Activated CD4-positive, alpha-beta T cell treated with anti-CD3 and anti-CD28 coated beads for 4 hours (primary cell): ENCODE measurements at regions not wholly inside any gene's neighbourhood (a gene's known extent, or its start where the extent isn't known, plus 50 kb on each side); places are given as distances from the start of the nearest gene placed in this dataset.
"Not testable (repeated sequence)": the region's sequence is repeated elsewhere in the genome, so short reads cannot be mapped to it uniquely, and the experiment has no call there.

Experiments used
- DNase-seq, 2 donors: peaks; one replicate each; pipeline ENCODE4 v3.0.0-alpha.2; 2020

GRCh38 chr17:16842346-16842745 lies 129.6 kb downstream of the TNFRSF13B start:
- DNase-seq, result not testable (repeated sequence)

- DNase-seq, result not testable (repeated sequence)
These were observed 130.0 kb downstream of the TNFRSF13B start for GRCh38 chr17:16841896-16842295.

GRCh38 chr17:16840219-16840618 lies 131.7 kb downstream of the TNFRSF13B start:
- DNase-seq, result not testable (repeated sequence)

GRCh38 chr17:16839242-16840175 lies 132.4 kb downstream of the TNFRSF13B start:
- DNase-seq, result not testable (repeated sequence)

- not testable (repeated sequence) for DNase-seq
These were observed 133.1 kb downstream of the TNFRSF13B start for GRCh38 chr17:16838795-16839194.

GRCh38 chr17:16838287-16838686 lies 133.6 kb downstream of the TNFRSF13B start:
- DNase-seq, result not testable (repeated sequence)

- DNase-seq, result not testable (repeated sequence)
These were observed 134.3 kb downstream of the TNFRSF13B start for GRCh38 chr17:16837468-16838266.

- not testable (repeated sequence) for DNase-seq
These were observed 135.5 kb downstream of the TNFRSF13B start for GRCh38 chr17:16836315-16836915.

- DNase-seq, result not testable (repeated sequence)
These were observed 138.4 kb downstream of the TNFRSF13B start for GRCh38 chr17:16833517-16833916.

GRCh38 chr17:16832853-16833252 lies 139.1 kb downstream of the TNFRSF13B start:
- DNase-seq, result not testable (repeated sequence)

GRCh38 chr17:16832206-16832605 lies 139.7 kb downstream of the TNFRSF13B start:
- DNase-seq, result not testable (repeated sequence)

- not testable (repeated sequence) for DNase-seq
These were observed 140.7 kb downstream of the CCDC144A start for GRCh38 chr17:16830770-16831169.

- not testable (repeated sequence) for DNase-seq
These were observed 140.2 kb downstream of the CCDC144A start for GRCh38 chr17:16830219-16830618.
